Right lobe of liver (tissue), 4 donors: ENCODE measurements at regions not wholly inside any gene's neighbourhood (a gene's known extent, or its start where the extent isn't known, plus 50 kb on each side); places are given as distances from the start of the nearest gene placed in this dataset.

ENCODE experiments used
- CTCF ChIP-seq, 4 donors: fragments of 200-600 bp in 3 of 4; fragments of 450-650 bp in 1 of 4; IDR thresholded peaks; one replicate each; pipeline versions ENCODE4 v1.5.1 to v1.8.0; 2016 to 2022; ENCODE audit warnings: antibody characterized with exemption in 4 of 4, mild to moderate bottlenecking in 2 of 4
- POLR2A ChIP-seq: fragments of 450-650 bp; IDR thresholded peaks from one replicate; pipeline ENCODE4 v1.6.1; 2017; ENCODE audit warnings: antibody characterized with exemption, mild to moderate bottlenecking
- donor health status: DM: no; HTN: no; CAD: no.
- donor health status: DM: no; HTN: no; CAD: no.
- donor health status: DM: no; HTN: yes; CAD: no.

DNA sequence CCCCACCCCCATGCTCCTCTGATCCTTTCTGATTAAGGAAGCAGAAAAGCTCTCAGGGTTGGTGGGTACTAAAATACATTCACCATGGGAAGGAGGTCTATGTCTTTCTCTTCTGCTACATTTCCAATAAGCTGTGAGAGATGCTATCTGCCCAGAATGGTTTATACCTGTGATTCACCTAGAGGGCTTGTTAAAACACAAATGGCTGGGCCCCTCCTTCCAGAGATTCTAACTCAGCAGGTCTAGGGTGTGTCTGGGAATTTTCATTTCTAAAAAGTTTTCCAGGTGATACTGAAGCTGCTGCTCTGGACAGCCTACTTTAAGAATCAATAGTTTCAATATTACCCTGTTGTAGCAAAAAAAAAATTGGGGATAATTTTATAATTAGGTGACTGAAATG, 772.2 kb upstream of the ZEB2 start:
- no peak for TF ChIP-seq CTCF (IDR thresholded peaks at IDR 0.05)
- TF ChIP-seq POLR2A: no peak
